ENCODE measurements at regions not wholly inside any gene's neighbourhood (a gene's known extent, or its start where the extent isn't known, plus 50 kb on each side); places are given as distances from the start of the nearest gene placed in this dataset.

GRCh38 chr15:91603384-91604080 is 250.0 kb upstream of the SLCO3A1 start:
- POLR2A ChIA-PET: no interaction called here
- no peaks in the 10 kb centered on the region for H3K36me3 Mint-ChIP-seq (ENCODE audit: low read depth)
- TF ChIP-seq CTCF (IDR thresholded peaks at IDR 0.05): no peak
- H3K27ac ChIP-seq (ENCODE audit: low read depth in 1 of 2, low read length in 2 of 2): no peak overlapping the region
- H3K36me3 ChIP-seq (ENCODE audit: insufficient read depth, low read length): no peaks in the 10 kb centered on the region
- CTCF ChIA-PET: no interaction called here
- ATAC-seq (ENCODE audit: poor library complexity): no peak
- H3K4me3 Mint-ChIP-seq: no peak overlapping the region
- intact Hi-C loops (cut with DNase I, micrococcal nuclease): no loop called here
- peaks cover 0 to 5% of the 10 kb centered on the region in 2 experiments for H3K27me3 ChIP-seq (ENCODE audit: control insufficient read depth in 1 of 2, insufficient read depth in 2 of 2, low read length in 2 of 2)
- H3K9me3 ChIP-seq (ENCODE audit: control insufficient read depth in 1 of 2, insufficient read depth in 1 of 2, low read length in 2 of 2): no peaks in the 10 kb centered on the region
- H3K27me3 Mint-ChIP-seq: peaks cover 5% of the 10 kb centered on the region
- no peaks in the 10 kb centered on the region for H3K4me1 ChIP-seq (ENCODE audit: insufficient read depth, low read length)
- H3K9me3 Mint-ChIP-seq: no peaks in the 10 kb centered on the region
- no peak overlapping the region for H3K4me3 ChIP-seq (ENCODE audit: low read length)
- no peaks in the 10 kb centered on the region for H3K4me1 Mint-ChIP-seq (ENCODE audit: low read depth)
- H3K27ac Mint-ChIP-seq: no peak overlapping the region
- DNase-seq: no peak

- POLR2A ChIA-PET: no interaction called here
- intact Hi-C loops (cut with DNase I, micrococcal nuclease): no loop called here
- DNase-seq: no peak
Observed at GRCh38 chr15:91604122-91604521, 249.4 kb upstream of the SLCO3A1 start.

GRCh38 chr15:91605576-91605975 is 247.9 kb upstream of the SLCO3A1 start:
- no peaks in the 10 kb centered on the region for H3K36me3 ChIP-seq (ENCODE audit: insufficient read depth, low read length)
- no peaks in the 10 kb centered on the region for H3K4me1 ChIP-seq (ENCODE audit: insufficient read depth, low read length)
- CTCF ChIA-PET: no interaction called here
- no peak for ATAC-seq (ENCODE audit: poor library complexity)
- Mint-ChIP-seq H3K27ac (no peak overlapping the region), H3K9me3 (no peaks in the 10 kb centered on the region), H3K4me3 (no peak overlapping the region), H3K36me3 (ENCODE audit: low read depth) (no peaks in the 10 kb centered on the region), H3K4me1 (ENCODE audit: low read depth) (no peaks in the 10 kb centered on the region), H3K27me3 (peaks cover 5% of the 10 kb centered on the region)
- DNase-seq: no peak
- H3K9me3 ChIP-seq (ENCODE audit: control insufficient read depth in 1 of 2, insufficient read depth in 1 of 2, low read length in 2 of 2): no peaks in the 10 kb centered on the region
- intact Hi-C loops (cut with DNase I, micrococcal nuclease): no loop called here
- H3K27ac ChIP-seq (ENCODE audit: low read depth in 1 of 2, low read length in 2 of 2): no peak overlapping the region
- H3K4me3 ChIP-seq (ENCODE audit: low read length): no peak overlapping the region
- no peak for TF ChIP-seq CTCF (IDR thresholded peaks at IDR 0.05)
- POLR2A ChIA-PET: no interaction called here
- no peaks in the 10 kb centered on the region for H3K27me3 ChIP-seq (ENCODE audit: control insufficient read depth in 1 of 2, insufficient read depth in 2 of 2, low read length in 2 of 2)

More at GRCh38 chr15:91604122-91604521, 249.4 kb upstream of the SLCO3A1 start:
- ATAC-seq (ENCODE audit: poor library complexity): no peak
- H3K4me3 Mint-ChIP-seq: no peak overlapping the region
- peaks cover 5% of the 10 kb centered on the region for H3K27me3 Mint-ChIP-seq
- no peaks in the 10 kb centered on the region for H3K9me3 Mint-ChIP-seq
- no peak overlapping the region for H3K27ac Mint-ChIP-seq
- H3K9me3 ChIP-seq (ENCODE audit: control insufficient read depth in 1 of 2, insufficient read depth in 1 of 2, low read length in 2 of 2): no peaks in the 10 kb centered on the region
- H3K27ac ChIP-seq (ENCODE audit: low read depth in 1 of 2, low read length in 2 of 2): no peak overlapping the region
- H3K4me1 ChIP-seq (ENCODE audit: insufficient read depth, low read length): no peaks in the 10 kb centered on the region
- CTCF ChIA-PET: no interaction called here
- no peak for TF ChIP-seq CTCF (IDR thresholded peaks at IDR 0.05)
- no peaks in the 10 kb centered on the region for H3K36me3 ChIP-seq (ENCODE audit: insufficient read depth, low read length)
- no peak overlapping the region for H3K4me3 ChIP-seq (ENCODE audit: low read length)
- H3K36me3 Mint-ChIP-seq (ENCODE audit: low read depth): no peaks in the 10 kb centered on the region
- no peaks in the 10 kb centered on the region for H3K4me1 Mint-ChIP-seq (ENCODE audit: low read depth)
- H3K27me3 ChIP-seq (ENCODE audit: control insufficient read depth in 1 of 2, insufficient read depth in 2 of 2, low read length in 2 of 2): no peaks in the 10 kb centered on the region

Data from CD4-positive, alpha-beta T cell (primary cell).